GM23338 (cell line): ENCODE measurements at regions not wholly inside any gene's neighbourhood (a gene's known extent, or its start where the extent isn't known, plus 50 kb on each side); places are given as distances from the start of the nearest gene placed in this dataset.

Source experiments
- CREB1 ChIP-seq: fragments of 250-450 bp; sonication (Bioruptor Pico); IDR thresholded peaks from 2 replicates; pipeline ENCODE4 v1.5.0; 2020; ENCODE audit warnings: low read depth, mild to moderate bottlenecking, moderate library complexity
- EZH2 ChIP-seq: fragments of 200-600 bp; sonication (generic); IDR thresholded peaks from one replicate; pipeline ENCODE4 v1.8.0; 2017; ENCODE audit warnings: antibody characterized with exemption, mild to moderate bottlenecking, low read depth; ENCODE audit not compliant: unreplicated experiment
- EZH2phosphoT487 ChIP-seq: fragments of 200-600 bp; sonication (generic); IDR thresholded peaks from one replicate; pipeline ENCODE4 v1.8.1; 2018; ENCODE audit warnings: antibody characterized with exemption; ENCODE audit not compliant: unreplicated experiment
- JUNB ChIP-seq: IDR thresholded peaks from one replicate; pipeline ENCODE4 v1.6.1; 2016; ENCODE audit warnings: antibody characterized with exemption; ENCODE audit not compliant: unreplicated experiment
- NANOG ChIP-seq: IDR thresholded peaks from 2 replicates; pipeline ENCODE4 v1.6.1; 2016; ENCODE audit warnings: antibody characterized with exemption, borderline replicate concordance
- POLR2AphosphoS5 ChIP-seq: IDR thresholded peaks from 2 replicates; pipeline ENCODE4 v1.6.1; 2016; ENCODE audit warnings: antibody characterized with exemption, low read depth
- STAT1 ChIP-seq: IDR thresholded peaks from one replicate; pipeline ENCODE4 v1.6.1; 2016; ENCODE audit warnings: antibody characterized with exemption; ENCODE audit not compliant: unreplicated experiment
- ZNF114 ChIP-seq: fragments of 250-450 bp; sonication (Bioruptor Pico); IDR thresholded peaks from 2 replicates; pipeline ENCODE4 v1.5.0; 2020; ENCODE audit warnings: mild to moderate bottlenecking, moderate library complexity
- ZNF331 ChIP-seq: fragments of 250-450 bp; sonication (Bioruptor Pico); IDR thresholded peaks from 2 replicates; pipeline ENCODE4 v1.5.0; 2020; ENCODE audit warnings: low read depth, mild to moderate bottlenecking, moderate library complexity
- TF ChIP-seq, protein P1 (sequence below), 2 experiments: fragments of 200-600 bp in 1 of 2; sonication (generic) in 1 of 2; conservative IDR thresholded peaks; 2 replicates each; pipeline versions ENCODE4 v1.5.1 to v1.6.1; 2016 to 2017; ENCODE audit warnings: antibody characterized with exemption in 2 of 2, low read depth in 2 of 2, mild to moderate bottlenecking in 2 of 2, moderate library complexity in 1 of 2
- TF ChIP-seq, protein P2 (sequence below): IDR thresholded peaks from one replicate; pipeline ENCODE4 v1.6.1; 2018; ENCODE audit warnings: antibody characterized with exemption; ENCODE audit not compliant: unreplicated experiment
- TF ChIP-seq, protein P3 (sequence below): IDR thresholded peaks from 2 replicates; pipeline ENCODE4 v1.6.1; 2016; ENCODE audit warnings: antibody characterized with exemption
- TF ChIP-seq, protein P4 (sequence below): fragments of 250-450 bp; sonication (Bioruptor Pico); IDR thresholded peaks from 2 replicates; pipeline ENCODE4 v1.5.0; 2020; ENCODE audit warnings: mild to moderate bottlenecking, moderate library complexity

DNA sequence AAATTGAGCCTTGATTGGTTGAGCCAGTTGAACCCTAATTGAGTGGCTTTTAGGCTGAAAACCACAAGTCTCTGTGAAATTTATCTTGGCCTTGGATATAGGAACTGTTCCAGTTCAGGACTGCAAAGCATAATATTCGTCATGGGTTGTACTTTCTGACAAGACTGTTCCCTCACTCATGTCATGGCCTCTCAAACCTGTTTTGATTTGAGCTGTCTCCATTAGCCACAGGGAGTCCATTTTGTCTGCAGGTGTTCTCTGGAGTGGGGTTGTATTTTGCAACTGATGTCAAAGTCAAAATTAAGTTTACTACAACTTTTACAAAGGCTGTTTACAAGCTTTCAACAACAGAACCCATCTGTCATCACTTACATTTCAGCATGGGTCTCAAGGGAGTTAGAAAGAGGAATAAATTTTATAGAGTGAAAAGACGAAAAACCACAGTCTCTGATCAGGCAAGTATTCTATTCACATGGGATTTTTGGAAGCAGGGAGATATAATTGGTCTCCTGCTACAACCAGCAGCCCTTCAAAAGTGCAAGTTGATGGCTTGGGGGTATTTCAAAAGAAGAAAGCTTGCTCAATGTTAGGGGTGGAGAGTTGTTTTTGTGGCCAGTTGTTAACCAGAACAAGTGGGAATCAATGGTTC lies 1716.3 kb downstream of the C4orf33 start:
- TF ChIP-seq, protein P1, sequence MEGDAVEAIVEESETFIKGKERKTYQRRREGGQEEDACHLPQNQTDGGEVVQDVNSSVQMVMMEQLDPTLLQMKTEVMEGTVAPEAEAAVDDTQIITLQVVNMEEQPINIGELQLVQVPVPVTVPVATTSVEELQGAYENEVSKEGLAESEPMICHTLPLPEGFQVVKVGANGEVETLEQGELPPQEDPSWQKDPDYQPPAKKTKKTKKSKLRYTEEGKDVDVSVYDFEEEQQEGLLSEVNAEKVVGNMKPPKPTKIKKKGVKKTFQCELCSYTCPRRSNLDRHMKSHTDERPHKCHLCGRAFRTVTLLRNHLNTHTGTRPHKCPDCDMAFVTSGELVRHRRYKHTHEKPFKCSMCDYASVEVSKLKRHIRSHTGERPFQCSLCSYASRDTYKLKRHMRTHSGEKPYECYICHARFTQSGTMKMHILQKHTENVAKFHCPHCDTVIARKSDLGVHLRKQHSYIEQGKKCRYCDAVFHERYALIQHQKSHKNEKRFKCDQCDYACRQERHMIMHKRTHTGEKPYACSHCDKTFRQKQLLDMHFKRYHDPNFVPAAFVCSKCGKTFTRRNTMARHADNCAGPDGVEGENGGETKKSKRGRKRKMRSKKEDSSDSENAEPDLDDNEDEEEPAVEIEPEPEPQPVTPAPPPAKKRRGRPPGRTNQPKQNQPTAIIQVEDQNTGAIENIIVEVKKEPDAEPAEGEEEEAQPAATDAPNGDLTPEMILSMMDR (conservative IDR thresholded peaks at IDR 0.05; ENCODE audit: low read depth in 2 of 2): no peak
- no peak for TF ChIP-seq NANOG
- TF ChIP-seq POLR2AphosphoS5: no peak
- TF ChIP-seq, protein P2, sequence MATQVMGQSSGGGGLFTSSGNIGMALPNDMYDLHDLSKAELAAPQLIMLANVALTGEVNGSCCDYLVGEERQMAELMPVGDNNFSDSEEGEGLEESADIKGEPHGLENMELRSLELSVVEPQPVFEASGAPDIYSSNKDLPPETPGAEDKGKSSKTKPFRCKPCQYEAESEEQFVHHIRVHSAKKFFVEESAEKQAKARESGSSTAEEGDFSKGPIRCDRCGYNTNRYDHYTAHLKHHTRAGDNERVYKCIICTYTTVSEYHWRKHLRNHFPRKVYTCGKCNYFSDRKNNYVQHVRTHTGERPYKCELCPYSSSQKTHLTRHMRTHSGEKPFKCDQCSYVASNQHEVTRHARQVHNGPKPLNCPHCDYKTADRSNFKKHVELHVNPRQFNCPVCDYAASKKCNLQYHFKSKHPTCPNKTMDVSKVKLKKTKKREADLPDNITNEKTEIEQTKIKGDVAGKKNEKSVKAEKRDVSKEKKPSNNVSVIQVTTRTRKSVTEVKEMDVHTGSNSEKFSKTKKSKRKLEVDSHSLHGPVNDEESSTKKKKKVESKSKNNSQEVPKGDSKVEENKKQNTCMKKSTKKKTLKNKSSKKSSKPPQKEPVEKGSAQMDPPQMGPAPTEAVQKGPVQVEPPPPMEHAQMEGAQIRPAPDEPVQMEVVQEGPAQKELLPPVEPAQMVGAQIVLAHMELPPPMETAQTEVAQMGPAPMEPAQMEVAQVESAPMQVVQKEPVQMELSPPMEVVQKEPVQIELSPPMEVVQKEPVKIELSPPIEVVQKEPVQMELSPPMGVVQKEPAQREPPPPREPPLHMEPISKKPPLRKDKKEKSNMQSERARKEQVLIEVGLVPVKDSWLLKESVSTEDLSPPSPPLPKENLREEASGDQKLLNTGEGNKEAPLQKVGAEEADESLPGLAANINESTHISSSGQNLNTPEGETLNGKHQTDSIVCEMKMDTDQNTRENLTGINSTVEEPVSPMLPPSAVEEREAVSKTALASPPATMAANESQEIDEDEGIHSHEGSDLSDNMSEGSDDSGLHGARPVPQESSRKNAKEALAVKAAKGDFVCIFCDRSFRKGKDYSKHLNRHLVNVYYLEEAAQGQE: no peak
- TF ChIP-seq EZH2: no peak
- no peak for TF ChIP-seq JUNB
- TF ChIP-seq STAT1: no peak
- TF ChIP-seq EZH2phosphoT487: no peak
- TF ChIP-seq ZNF331 (CRISPR knock-in tag): no peak
- TF ChIP-seq CREB1 (CRISPR knock-in tag): no peak
- TF ChIP-seq, protein P3, sequence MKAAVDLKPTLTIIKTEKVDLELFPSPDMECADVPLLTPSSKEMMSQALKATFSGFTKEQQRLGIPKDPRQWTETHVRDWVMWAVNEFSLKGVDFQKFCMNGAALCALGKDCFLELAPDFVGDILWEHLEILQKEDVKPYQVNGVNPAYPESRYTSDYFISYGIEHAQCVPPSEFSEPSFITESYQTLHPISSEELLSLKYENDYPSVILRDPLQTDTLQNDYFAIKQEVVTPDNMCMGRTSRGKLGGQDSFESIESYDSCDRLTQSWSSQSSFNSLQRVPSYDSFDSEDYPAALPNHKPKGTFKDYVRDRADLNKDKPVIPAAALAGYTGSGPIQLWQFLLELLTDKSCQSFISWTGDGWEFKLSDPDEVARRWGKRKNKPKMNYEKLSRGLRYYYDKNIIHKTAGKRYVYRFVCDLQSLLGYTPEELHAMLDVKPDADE: no peak
- TF ChIP-seq, protein P4, sequence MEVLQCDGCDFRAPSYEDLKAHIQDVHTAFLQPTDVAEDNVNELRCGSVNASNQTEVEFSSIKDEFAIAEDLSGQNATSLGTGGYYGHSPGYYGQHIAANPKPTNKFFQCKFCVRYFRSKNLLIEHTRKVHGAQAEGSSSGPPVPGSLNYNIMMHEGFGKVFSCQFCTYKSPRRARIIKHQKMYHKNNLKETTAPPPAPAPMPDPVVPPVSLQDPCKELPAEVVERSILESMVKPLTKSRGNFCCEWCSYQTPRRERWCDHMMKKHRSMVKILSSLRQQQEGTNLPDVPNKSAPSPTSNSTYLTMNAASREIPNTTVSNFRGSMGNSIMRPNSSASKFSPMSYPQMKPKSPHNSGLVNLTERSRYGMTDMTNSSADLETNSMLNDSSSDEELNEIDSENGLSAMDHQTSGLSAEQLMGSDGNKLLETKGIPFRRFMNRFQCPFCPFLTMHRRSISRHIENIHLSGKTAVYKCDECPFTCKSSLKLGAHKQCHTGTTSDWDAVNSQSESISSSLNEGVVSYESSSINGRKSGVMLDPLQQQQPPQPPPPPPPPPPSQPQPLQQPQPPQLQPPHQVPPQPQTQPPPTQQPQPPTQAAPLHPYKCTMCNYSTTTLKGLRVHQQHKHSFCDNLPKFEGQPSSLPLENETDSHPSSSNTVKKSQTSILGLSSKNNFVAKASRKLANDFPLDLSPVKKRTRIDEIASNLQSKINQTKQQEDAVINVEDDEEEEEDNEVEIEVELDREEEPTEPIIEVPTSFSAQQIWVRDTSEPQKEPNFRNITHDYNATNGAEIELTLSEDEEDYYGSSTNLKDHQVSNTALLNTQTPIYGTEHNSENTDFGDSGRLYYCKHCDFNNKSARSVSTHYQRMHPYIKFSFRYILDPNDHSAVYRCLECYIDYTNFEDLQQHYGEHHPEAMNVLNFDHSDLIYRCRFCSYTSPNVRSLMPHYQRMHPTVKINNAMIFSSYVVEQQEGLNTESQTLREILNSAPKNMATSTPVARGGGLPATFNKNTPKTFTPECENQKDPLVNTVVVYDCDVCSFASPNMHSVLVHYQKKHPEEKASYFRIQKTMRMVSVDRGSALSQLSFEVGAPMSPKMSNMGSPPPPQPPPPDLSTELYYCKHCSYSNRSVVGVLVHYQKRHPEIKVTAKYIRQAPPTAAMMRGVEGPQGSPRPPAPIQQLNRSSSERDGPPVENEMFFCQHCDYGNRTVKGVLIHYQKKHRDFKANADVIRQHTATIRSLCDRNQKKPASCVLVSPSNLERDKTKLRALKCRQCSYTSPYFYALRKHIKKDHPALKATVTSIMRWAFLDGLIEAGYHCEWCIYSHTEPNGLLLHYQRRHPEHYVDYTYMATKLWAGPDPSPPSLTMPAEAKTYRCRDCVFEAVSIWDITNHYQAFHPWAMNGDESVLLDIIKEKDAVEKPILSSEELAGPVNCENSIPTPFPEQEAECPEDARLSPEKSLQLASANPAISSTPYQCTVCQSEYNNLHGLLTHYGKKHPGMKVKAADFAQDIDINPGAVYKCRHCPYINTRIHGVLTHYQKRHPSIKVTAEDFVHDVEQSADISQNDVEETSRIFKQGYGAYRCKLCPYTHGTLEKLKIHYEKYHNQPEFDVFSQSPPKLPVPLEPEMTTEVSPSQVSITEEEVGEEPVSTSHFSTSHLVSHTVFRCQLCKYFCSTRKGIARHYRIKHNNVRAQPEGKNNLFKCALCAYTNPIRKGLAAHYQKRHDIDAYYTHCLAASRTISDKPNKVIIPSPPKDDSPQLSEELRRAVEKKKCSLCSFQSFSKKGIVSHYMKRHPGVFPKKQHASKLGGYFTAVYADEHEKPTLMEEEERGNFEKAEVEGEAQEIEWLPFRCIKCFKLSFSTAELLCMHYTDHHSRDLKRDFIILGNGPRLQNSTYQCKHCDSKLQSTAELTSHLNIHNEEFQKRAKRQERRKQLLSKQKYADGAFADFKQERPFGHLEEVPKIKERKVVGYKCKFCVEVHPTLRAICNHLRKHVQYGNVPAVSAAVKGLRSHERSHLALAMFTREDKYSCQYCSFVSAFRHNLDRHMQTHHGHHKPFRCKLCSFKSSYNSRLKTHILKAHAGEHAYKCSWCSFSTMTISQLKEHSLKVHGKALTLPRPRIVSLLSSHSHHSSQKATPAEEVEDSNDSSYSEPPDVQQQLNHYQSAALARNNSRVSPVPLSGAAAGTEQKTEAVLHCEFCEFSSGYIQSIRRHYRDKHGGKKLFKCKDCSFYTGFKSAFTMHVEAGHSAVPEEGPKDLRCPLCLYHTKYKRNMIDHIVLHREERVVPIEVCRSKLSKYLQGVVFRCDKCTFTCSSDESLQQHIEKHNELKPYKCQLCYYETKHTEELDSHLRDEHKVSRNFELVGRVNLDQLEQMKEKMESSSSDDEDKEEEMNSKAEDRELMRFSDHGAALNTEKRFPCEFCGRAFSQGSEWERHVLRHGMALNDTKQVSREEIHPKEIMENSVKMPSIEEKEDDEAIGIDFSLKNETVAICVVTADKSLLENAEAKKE (CRISPR knock-in tag): no peak
- TF ChIP-seq ZNF114 (CRISPR knock-in tag): no peak
